ENCODE measurements at regions not wholly inside any gene's neighbourhood (a gene's known extent, or its start where the extent isn't known, plus 50 kb on each side); places are given as distances from the start of the nearest gene placed in this dataset.

DNA sequence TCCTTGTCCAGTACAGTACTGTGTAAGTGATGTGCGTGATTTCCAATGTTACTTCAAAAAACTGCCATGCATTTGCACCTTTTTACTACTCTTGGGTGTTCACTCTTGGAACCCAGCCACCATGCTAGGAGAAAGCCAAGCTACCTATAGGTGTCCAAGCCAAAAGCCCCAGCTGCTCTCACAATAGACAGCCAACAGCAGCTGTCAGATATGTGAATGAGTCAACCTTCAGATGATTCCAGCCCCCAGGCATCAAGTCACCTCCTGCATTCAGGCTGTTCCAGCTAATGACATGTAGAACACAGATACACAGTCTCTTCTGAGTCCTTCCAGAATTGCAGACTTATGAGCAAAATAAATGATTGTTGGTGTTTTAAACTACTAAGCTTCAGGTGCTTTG is 417.7 kb upstream of the TGFBR2 start:
- TF ChIP-seq, protein P1, sequence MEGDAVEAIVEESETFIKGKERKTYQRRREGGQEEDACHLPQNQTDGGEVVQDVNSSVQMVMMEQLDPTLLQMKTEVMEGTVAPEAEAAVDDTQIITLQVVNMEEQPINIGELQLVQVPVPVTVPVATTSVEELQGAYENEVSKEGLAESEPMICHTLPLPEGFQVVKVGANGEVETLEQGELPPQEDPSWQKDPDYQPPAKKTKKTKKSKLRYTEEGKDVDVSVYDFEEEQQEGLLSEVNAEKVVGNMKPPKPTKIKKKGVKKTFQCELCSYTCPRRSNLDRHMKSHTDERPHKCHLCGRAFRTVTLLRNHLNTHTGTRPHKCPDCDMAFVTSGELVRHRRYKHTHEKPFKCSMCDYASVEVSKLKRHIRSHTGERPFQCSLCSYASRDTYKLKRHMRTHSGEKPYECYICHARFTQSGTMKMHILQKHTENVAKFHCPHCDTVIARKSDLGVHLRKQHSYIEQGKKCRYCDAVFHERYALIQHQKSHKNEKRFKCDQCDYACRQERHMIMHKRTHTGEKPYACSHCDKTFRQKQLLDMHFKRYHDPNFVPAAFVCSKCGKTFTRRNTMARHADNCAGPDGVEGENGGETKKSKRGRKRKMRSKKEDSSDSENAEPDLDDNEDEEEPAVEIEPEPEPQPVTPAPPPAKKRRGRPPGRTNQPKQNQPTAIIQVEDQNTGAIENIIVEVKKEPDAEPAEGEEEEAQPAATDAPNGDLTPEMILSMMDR (IDR thresholded peaks at IDR 0.05), result no peak
- TF ChIP-seq EP300 (IDR thresholded peaks at IDR 0.05), result no peak
- no peak for TF ChIP-seq POLR2A (IDR thresholded peaks at IDR 0.05)
- no peak for TF ChIP-seq POLR2AphosphoS5 (IDR thresholded peaks at IDR 0.05)
